ENCODE measurements at regions not wholly inside any gene's neighbourhood (a gene's known extent, or its start where the extent isn't known, plus 50 kb on each side); places are given as distances from the start of the nearest gene placed in this dataset.
"Not testable (repeated sequence)": the region's sequence is repeated elsewhere in the genome, so short reads cannot be mapped to it uniquely, and the experiment has no call there.

GRCh38 chr4:64216741-64217140 is 192.5 kb downstream of the TECRL start:
- DNase-seq: no peak

- no peak for DNase-seq
These were observed 203.9 kb downstream of the TECRL start for GRCh38 chr4:64205376-64205775.

GRCh38 chr4:64200001-64200555 is 209.2 kb downstream of the TECRL start:
- no peak for DNase-seq

DNA sequence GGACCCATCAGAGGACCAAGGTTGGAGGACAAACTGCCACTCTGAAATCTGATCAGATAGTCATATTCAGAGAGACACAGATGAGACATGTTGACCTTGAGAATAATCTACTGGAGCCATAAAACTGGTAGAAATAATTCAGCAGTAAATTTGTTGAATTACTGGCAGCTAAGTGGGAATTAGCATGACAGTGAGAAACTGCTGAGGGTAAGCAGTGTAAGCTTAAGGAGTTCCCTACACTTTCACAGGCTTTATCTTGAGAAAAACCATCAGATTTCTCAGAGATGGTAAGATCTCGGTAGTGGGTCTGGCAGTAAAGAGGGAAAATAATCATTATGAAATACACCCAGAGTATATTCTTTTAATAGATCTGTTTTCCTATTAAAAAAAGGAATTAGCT is 213.7 kb downstream of the TECRL start:
- DNase-seq: no peak

DNA sequence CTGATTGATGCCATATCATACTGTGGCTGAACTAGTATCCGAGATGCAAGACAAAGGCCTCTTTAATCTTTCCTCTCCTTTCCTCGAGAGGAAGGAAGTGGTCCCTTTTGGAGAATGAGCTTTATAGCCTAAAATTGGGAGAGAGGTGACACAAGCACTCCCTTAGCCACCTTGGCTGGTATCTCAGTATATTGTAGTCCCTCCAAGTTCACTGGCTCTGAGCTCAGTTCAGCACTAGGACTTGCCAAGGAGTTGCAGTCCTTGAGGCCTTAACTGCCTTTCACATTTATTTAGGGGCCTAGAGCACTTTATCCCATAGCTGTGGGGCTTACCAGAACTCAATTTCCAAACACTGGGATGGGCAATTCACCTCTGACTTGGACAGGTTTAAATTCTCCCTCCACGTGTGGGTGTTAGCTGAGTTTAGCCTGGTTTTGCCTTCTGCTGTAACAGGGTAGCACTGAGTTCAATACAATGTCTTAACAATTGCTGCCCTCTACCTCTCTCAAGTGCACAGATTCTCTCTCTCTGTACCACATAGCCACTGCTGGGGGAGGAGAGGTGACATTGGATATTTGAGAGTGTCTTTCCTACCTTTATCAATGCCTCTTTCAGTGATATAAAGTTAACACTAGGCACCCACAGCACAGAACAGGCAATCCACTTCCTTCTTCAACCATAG is 216.4 kb downstream of the TECRL start:
- DNase-seq: no peak

DNA sequence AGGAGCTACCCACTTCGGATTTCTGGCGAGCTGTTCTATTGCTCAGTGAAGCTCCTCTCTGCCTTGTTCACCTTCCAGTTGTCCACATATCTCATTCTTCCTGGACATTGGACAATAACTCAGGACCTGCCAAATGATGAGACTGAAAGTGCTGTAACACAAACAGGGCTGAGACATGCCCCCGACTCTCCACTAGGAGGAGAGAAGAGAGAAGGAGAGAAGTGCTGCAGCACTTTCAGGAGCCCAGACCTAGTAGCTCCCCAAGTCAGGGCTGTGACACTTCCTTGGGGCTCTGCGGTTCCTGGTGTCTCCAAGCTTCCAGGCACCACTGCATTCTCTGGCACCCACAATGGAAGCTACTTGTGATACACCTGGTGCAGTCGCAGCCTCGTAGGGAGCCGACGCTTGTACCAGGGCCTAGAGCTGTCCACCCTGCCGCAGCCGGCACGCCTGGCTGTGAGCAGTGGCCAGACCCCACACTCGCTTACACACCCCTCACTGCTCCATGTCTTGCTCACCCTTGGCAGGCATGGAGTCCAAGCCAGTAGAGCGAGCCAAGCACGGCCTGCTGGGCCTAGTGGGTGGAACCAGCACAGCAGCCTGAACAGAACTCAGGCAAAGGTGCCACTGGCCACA is 234.9 kb downstream of the TECRL start:
- DNase-seq: peak; percentile 2

- DNase-seq: no peak
These were observed 242.9 kb downstream of the TECRL start for GRCh38 chr4:64166365-64166764.

GRCh38 chr4:64158648-64159326 is 250.5 kb downstream of the TECRL start:
- DNase-seq: peak; percentile 77

DNA sequence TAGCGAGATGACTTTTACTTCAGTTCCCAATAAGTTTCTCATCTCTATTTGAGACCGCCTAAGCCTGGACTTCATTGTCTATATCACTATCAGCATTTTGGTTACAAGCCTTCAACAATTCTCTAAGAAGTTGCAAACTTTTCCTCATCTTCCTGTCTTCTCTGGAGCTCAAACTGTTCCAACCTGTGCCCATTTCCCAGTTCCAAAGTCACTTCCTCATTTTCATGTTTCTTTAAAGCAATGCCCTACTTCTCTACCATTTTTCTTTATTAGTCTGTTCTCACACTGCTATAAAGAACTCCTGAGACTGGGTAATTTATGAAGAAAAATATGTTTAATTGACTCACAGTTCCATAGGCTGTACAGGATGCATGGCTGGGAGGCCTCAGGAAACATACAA is 251.9 kb downstream of the TECRL start:
- DNase-seq: no peak

DNA sequence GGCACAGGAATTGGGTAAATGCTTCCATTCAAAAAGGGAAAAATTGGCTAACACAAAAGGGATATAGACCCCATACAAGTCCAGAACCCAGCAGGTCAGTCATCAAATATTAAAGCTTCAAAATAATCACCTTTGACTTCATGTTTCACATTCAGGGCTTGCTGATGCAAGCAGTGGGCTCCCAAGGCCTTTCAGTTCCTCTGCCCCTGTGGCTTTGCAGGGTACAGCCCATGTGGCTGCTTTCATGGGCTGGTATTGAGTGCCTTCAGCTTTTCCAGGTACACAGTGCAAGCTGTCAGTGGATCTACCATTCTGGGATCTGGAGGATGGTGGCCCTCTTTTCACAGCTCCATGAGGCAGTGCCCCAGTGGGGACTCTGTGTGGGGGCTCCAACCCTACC is 253.0 kb downstream of the TECRL start:
- no peak for DNase-seq

GRCh38 chr4:64146030-64146429 is 263.2 kb downstream of the TECRL start:
- no peak for DNase-seq

- DNase-seq: peak; percentile 2
These were observed 264.3 kb downstream of the TECRL start for GRCh38 chr4:64144994-64145393.

DNA sequence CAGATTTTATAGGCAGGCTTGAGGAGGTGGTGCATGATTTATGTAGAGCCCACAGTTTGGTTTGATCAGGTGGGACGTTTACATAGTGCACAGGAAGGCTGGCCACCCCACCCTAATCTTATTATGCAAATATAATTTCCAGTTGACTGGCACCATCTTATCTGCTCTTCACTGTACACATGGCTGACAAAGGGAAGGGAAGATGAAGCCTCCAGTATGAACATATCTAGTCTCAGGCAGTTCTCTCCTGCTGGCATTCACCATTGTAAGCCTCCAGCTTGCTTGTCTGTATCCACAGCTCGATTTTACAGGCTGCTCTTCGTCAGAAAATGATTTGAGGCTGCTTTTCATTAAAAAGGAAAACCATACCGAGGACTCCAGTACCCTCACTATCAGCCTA is 278.3 kb downstream of the TECRL start:
- no peak for DNase-seq

- no peak for DNase-seq
These were observed 283.9 kb downstream of the TECRL start for GRCh38 chr4:64125354-64125753.

DNA sequence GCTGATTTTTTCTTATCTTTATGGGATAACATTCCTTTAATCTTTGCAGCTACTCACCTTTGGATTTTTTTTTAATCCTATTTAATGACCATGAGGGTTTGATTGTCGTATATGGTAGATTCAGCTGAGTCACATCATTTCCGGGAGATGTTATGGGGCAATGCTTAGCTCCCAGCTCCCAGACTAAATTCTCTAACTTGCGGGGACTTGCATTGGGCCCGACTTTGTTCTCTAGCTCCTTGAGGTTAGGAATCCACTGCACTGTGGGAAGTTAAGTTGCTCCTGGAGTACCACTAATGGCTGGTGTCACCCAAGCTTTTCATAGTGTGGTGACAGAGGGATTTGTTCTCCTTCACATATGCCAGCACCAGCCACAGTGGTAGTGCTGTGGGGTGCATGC is 287.4 kb downstream of the TECRL start:
- DNase-seq: no peak

DNA sequence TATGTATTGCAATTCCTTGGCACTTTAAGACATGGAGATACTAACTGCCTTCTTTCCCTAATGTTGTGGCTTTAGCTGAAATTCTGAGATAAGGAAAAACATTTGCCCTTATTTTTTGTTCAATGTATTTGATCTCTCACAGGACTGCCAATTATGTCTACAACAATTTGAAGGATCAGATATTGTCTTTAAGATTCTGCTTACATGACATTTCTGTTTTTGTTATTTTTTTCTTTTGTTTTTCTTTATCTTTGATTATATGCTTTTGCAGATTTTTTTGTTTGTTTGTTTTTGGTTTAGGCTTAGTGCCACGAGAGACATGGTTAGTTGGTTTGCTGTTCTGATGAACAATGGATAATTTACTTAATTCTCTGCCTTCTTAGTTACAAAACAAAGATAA is 303.3 kb downstream of the TECRL start:
- no peak for DNase-seq

- no peak for DNase-seq
These were observed 313.9 kb downstream of the TECRL start for GRCh38 chr4:64095398-64095797.

DNA sequence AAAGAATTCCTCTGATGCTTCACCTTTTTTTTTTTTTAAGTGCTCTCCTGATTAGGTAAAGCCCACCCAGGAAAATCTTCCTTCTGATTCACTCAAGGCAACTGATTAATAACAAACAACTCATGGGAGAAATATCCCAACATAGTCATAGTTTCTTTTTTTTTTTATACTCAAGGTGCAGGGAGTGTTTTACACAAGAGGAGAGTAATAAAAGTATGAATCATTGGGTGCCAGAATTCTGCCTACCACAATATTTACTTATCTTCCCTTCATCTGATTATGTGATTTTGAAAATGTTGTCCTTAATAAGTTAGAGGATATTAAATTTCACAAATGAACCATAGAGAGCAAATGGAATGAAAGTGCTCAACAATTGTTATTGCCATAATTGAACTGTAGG is 329.9 kb downstream of the TECRL start:
- peak; percentile 15 for DNase-seq

DNA sequence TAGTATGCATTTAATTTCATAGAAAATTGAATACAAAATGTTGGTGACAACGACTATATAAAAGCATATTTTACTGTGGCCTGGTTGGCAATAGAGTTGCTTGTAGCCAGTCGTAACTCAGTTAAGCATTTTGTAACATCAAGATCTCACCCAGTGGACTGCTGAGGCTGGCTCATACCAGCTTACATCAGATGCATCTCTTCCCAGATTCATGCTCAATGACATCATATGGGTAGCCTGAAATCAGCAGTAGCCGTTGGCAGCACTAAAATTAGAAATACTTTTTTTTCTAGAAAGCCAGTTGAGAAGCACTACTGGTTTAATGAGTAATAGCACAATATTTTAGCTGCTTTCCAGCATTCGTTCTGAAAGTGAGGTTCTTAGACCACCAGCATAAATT is 341.2 kb downstream of the TECRL start:
- DNase-seq: no peak

DNA sequence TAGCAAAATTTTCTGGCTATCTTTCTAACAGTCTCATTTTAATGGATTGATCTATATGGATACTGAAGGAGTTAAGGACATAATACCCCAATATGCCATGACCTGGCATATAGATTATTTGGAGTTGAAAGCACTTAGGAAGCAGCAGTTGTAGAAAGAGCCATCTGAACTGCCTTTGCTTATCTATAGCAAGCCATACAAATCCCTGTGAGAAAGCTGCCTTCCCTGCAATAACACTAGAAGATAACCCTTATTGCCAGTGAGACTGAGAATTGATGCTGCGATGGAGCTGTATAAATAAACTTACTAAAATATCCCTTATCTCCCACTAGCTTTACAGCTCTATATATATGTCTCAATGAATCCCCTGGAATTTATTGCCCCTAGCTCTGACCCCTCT is 346.3 kb downstream of the TECRL start:
- no peak for DNase-seq

DNA sequence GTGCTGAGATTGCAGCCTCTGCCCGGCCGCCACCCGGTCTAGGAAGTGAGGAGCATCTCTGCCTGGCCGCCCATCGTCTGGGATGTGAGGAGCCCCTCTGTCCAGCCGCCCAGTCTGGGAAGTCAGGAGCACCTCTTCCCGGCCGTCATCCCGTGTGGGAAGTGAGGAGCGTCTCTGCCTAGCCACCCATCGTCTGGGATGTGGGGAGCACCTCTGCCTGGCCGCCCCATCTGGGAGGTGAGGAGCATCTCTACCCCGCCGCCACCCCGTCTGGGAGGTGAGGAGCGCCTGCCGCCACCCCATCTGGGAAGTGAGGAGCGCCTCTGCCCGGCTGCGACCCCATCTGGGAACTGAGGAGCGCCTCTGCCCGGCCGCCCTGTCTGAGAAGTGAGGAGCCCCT is 372.2 kb downstream of the TECRL start:
- DNase-seq: not testable (repeated sequence)

DNA sequence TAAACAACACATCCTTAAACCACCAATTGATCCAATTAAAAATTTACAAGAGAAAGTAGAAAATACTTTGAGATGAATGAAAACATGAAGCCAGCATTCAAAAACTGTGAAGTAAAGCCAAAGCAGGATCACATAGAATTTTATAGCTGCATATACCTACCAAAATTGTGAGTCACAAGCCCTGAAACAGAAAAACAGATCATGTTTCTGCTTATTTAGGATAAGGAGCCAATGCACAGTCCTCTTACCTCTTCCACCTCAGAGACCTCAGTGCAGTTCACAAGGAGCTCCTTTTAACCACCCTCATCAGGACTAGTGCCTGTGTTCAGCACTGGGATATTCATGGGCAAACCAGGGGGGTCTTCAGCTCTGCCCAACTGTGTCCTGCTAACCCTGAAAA is 386.7 kb downstream of the TECRL start:
- no peak for DNase-seq

- DNase-seq: no peak
These were observed 392.4 kb downstream of the TECRL start for GRCh38 chr4:64016893-64017292.

DNA sequence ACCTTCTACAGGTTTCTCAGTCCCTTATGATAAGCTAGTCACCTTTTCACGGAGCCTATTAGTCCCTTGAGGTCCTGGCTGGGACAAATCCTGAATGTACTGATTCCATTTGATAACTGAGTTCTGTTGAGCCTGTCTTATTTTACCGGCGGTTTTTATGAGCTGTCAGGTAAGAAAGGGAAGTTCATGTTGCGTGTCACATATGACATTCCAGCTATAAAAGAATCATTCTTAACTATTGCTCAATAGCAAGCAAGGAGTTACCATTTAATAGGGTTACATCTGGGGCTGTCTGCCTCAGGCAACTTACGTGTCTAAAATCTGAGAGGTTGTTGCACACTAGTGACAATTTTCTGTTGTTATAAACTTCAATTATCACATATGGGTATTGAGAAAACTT is 394.6 kb downstream of the TECRL start:
- no peak for DNase-seq
